Kidney (tissue), 13 donors: ENCODE measurements at regions not wholly inside any gene's neighbourhood (a gene's known extent, or its start where the extent isn't known, plus 50 kb on each side); places are given as distances from the start of the nearest gene placed in this dataset.

Source experiments
- DNase-seq, 5 donors: peaks; one replicate each; pipeline ENCODE4 v3.0.0-alpha.2; 2013 to 2020
- FAIRE-seq: peaks from 2 replicates; lab custom pipeline; 2012; peaks lifted over from hg19 to GRCh38; lab: Jason Lieb, UNC
- H3K27ac ChIP-seq, 2 donors: one replicate each; pipeline ENCODE4 v1.7.0; 2013; ENCODE audit warnings: low read depth in 2 of 2, low read length in 2 of 2, inconsistent platforms in 1 of 2
- H3K27me3 ChIP-seq: one replicate; pipeline ENCODE4 v1.7.1; 2013; ENCODE audit warnings: low read length, inconsistent platforms; ENCODE audit not compliant: control insufficient read depth, insufficient read depth
- H3K36me3 ChIP-seq, 3 donors: one replicate each; pipeline versions ENCODE4 v1.7.0 to v1.7.1; 2013; ENCODE audit warnings: low read length in 3 of 3, control low read depth in 1 of 3, inconsistent platforms in 1 of 3; ENCODE audit not compliant: insufficient read depth in 3 of 3, control insufficient read depth in 2 of 3
- H3K4me1 ChIP-seq, 3 donors: one replicate each; pipeline versions ENCODE4 v1.7.0 to v1.7.1; 2013; ENCODE audit warnings: low read length in 3 of 3, inconsistent platforms in 1 of 3, low read depth in 1 of 3; ENCODE audit not compliant: control insufficient read depth in 2 of 3, insufficient read depth in 2 of 3
- H3K4me3 ChIP-seq, 3 donors: one replicate each; pipeline versions ENCODE4 v1.7.0 to v1.8.1; 2013; ENCODE audit warnings: low read length in 3 of 3, control low read depth in 1 of 3, inconsistent platforms in 1 of 3
- H3K9ac ChIP-seq, 3 donors: one replicate each; pipeline versions ENCODE4 v1.7.0 to v1.7.1; 2013; ENCODE audit warnings: low read length in 3 of 3, control low read depth in 1 of 3, inconsistent platforms in 1 of 3
- H3K9me3 ChIP-seq, 3 donors: one replicate each; pipeline versions ENCODE4 v1.7.0 to v1.7.1; 2013; ENCODE audit warnings: low read length in 3 of 3, control low read depth in 1 of 3, inconsistent platforms in 1 of 3; ENCODE audit not compliant: control insufficient read depth in 2 of 3, insufficient read depth in 1 of 3
- CTCF ChIP-seq: IDR thresholded peaks from 3 replicates; pipeline ENCODE4 v1.5.1; 2012; ENCODE audit warnings: mild to moderate bottlenecking, moderate library complexity, borderline replicate concordance; ENCODE audit not compliant: insufficient read depth; ENCODE audit errors: extremely low read depth
- intact Hi-C: fragments of 100-400 bp; cut with DNase I; formaldehyde crosslinking; loops from one replicate; pipeline ENCODE4 v1.11.1; 2022
- donor health status: control.
- donor health status: control.
- donor health status: control.
- donor health status: control.
- donor health status: control.
- donor health status: DM: yes; HTN: yes; CAD: no.
- donor health status: Normal renal cell carcinoma (clear cell type).

GRCh38 chr6:41413250-41413649 is 77.8 kb downstream of the NCR2 start:
- Histone ChIP-seq H3K9ac (no peak overlapping the region), H3K27me3 (peaks cover 17% of the 10 kb centered on the region)

GRCh38 chr6:41416501-41416837 is 81.1 kb downstream of the NCR2 start:
- no peaks in the 10 kb centered on the region for H3K4me1 ChIP-seq
- FAIRE-seq = no peak
- H3K4me3 ChIP-seq = no peak overlapping the region
- no peak overlapping the region for H3K27ac ChIP-seq
- TF ChIP-seq CTCF = no peak
- H3K9me3 ChIP-seq = no peaks in the 10 kb centered on the region
- H3K36me3 ChIP-seq = no peaks in the 10 kb centered on the region
- DNase-seq = no peak
- intact Hi-C loops = no loop called here
- H3K9ac ChIP-seq = no peak overlapping the region
- peaks cover 17% of the 10 kb centered on the region for H3K27me3 ChIP-seq

More at GRCh38 chr6:41413250-41413649, 77.8 kb downstream of the NCR2 start:
- Histone ChIP-seq H3K27ac (no peak overlapping the region), H3K4me1 (no peaks in the 10 kb centered on the region), H3K36me3 (no peaks in the 10 kb centered on the region), H3K4me3 (no peak overlapping the region), H3K9me3 (no peaks in the 10 kb centered on the region)
- no peak for DNase-seq
- intact Hi-C loops = no loop called here
- FAIRE-seq = no peak
- no peak for TF ChIP-seq CTCF

GRCh38 chr6:41418741-41419140 is 83.3 kb downstream of the NCR2 start:
- no peak for TF ChIP-seq CTCF
- no peaks in the 10 kb centered on the region for H3K36me3 ChIP-seq
- intact Hi-C loops = no loop called here
- FAIRE-seq (no peak), DNase-seq (no peak)
- no peak overlapping the region for H3K4me3 ChIP-seq
- H3K4me1 ChIP-seq = no peaks in the 10 kb centered on the region
- peaks cover 16% of the 10 kb centered on the region for H3K27me3 ChIP-seq
- no peak overlapping the region for H3K27ac ChIP-seq
- no peak overlapping the region for H3K9ac ChIP-seq
- H3K9me3 ChIP-seq = no peaks in the 10 kb centered on the region

GRCh38 chr6:41419385-41419784 is 84.0 kb downstream of the NCR2 start:
- peaks cover 14% of the 10 kb centered on the region for H3K27me3 ChIP-seq
- FAIRE-seq = no peak
- intact Hi-C loops = no loop called here
- H3K4me1 ChIP-seq = no peaks in the 10 kb centered on the region
- H3K9me3 ChIP-seq = no peaks in the 10 kb centered on the region
- no peak for TF ChIP-seq CTCF
- no peak overlapping the region for H3K9ac ChIP-seq
- H3K4me3 ChIP-seq = no peak overlapping the region
- H3K27ac ChIP-seq = no peak overlapping the region
- no peak for DNase-seq
- no peaks in the 10 kb centered on the region for H3K36me3 ChIP-seq
